DMS53 treated with DMSO at 0.1 percent for 48 hours (cell line): ENCODE measurements at regions not wholly inside any gene's neighbourhood (a gene's known extent, or its start where the extent isn't known, plus 50 kb on each side); places are given as distances from the start of the nearest gene placed in this dataset.

Experiments
- DNase-seq: peaks from one replicate; lab custom pipeline; 2025; ENCODE audit not compliant: unreplicated experiment; lab: John Stamatoyannopoulos, UW

- DNase-seq = no peak
Observed at GRCh38 chr19:28494461-28494860, 718.5 kb downstream of the UQCRFS1 start.

- DNase-seq = no peak
Observed at GRCh38 chr19:28493884-28494283, 719.1 kb downstream of the UQCRFS1 start.

- no peak for DNase-seq
Observed at GRCh38 chr19:28492621-28493020, 720.3 kb downstream of the UQCRFS1 start.

GRCh38 chr19:28492201-28492600, 720.8 kb downstream of the UQCRFS1 start:
- DNase-seq = no peak

GRCh38 chr19:28489776-28490175, 723.2 kb downstream of the UQCRFS1 start:
- no peak for DNase-seq

- no peak for DNase-seq
Observed at GRCh38 chr19:28489126-28489660, 723.8 kb downstream of the UQCRFS1 start.

- DNase-seq = no peak
Observed at GRCh38 chr19:28487999-28488398, 725.0 kb downstream of the UQCRFS1 start.

GRCh38 chr19:28486926-28487325, 726.0 kb downstream of the UQCRFS1 start:
- no peak for DNase-seq

- no peak for DNase-seq
Observed at GRCh38 chr19:28486473-28486872, 726.5 kb downstream of the UQCRFS1 start.

GRCh38 chr19:28485292-28485691, 727.7 kb downstream of the UQCRFS1 start:
- DNase-seq = no peak

GRCh38 chr19:28483197-28483596, 729.8 kb downstream of the UQCRFS1 start:
- no peak for DNase-seq

GRCh38 chr19:28482221-28482620, 730.7 kb downstream of the UQCRFS1 start:
- no peak for DNase-seq

GRCh38 chr19:28481674-28482073, 731.3 kb downstream of the UQCRFS1 start:
- DNase-seq = no peak

GRCh38 chr19:28475525-28475924, 737.4 kb downstream of the UQCRFS1 start:
- no peak for DNase-seq

GRCh38 chr19:28472843-28473242, 740.1 kb downstream of the UQCRFS1 start:
- DNase-seq = no peak

GRCh38 chr19:28471731-28472510, 741.0 kb downstream of the UQCRFS1 start:
- DNase-seq = no peak

GRCh38 chr19:28469544-28469943, 743.4 kb downstream of the UQCRFS1 start:
- DNase-seq = no peak

GRCh38 chr19:28468701-28469459, 744.1 kb downstream of the UQCRFS1 start:
- no peak for DNase-seq

- no peak for DNase-seq
Observed at GRCh38 chr19:28466107-28467045, 746.6 kb downstream of the UQCRFS1 start.

GRCh38 chr19:28465371-28466086, 747.4 kb downstream of the UQCRFS1 start:
- DNase-seq = no peak
